Neural crest cell (in vitro differentiated cells): ENCODE measurements at regions not wholly inside any gene's neighbourhood (a gene's known extent, or its start where the extent isn't known, plus 50 kb on each side); places are given as distances from the start of the nearest gene placed in this dataset.

ENCODE experiments used
- DNase-seq: peaks from one replicate; pipeline ENCODE4 v3.0.0; 2021; ENCODE audit warnings: low read depth, mixed read lengths, low spot score
- H3K27ac Mint-ChIP-seq: one replicate; pipeline ENCODE4 v1.8.0; 2021; ENCODE audit warnings: mild to moderate bottlenecking, mixed read lengths; ENCODE audit not compliant: unreplicated experiment
- H3K27me3 Mint-ChIP-seq: 2 replicates; pipeline ENCODE4 v1.8.0; 2021; ENCODE audit warnings: low read depth, mild to moderate bottlenecking, mixed read lengths
- H3K36me3 Mint-ChIP-seq: 2 replicates; pipeline ENCODE4 v1.8.0; 2021; ENCODE audit warnings: low read depth, mild to moderate bottlenecking, mixed read lengths
- H3K4me1 Mint-ChIP-seq: 2 replicates; pipeline ENCODE4 v1.8.0; 2021; ENCODE audit warnings: mixed read lengths
- H3K4me3 Mint-ChIP-seq: one replicate; pipeline ENCODE4 v1.8.0; 2021; ENCODE audit warnings: mild to moderate bottlenecking, mixed read lengths
- H3K9me3 Mint-ChIP-seq: 2 replicates; pipeline ENCODE4 v1.8.0; 2021; ENCODE audit warnings: mixed read lengths
- CTCF ChIP-seq: fragments of 200-600 bp; sonication (generic); conservative IDR thresholded peaks from 2 replicates; pipeline ENCODE4 v1.5.0; 2021; ENCODE audit warnings: antibody characterized with exemption, mild to moderate bottlenecking

DNA sequence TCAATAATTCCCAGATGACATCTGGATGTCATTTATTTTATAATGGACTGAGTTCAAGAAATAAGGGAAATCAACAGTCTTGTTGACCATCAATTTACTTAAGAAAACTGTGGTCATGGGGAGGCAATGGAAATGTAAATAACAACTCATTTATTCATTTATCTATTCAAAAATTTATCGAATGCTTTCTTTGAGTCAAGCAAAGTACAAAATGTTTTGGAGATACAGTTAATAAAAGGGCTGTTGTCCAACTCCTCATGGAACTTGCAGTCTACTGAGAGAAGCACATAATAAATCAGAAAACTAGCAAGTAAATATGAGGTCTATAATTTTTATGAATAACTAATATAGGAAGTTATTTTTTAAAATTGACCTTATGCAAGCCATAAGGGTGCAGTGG is 65.5 kb upstream of the KITLG start:
- no peaks in the 10 kb centered on the region for H3K9me3 Mint-ChIP-seq
- H3K27ac Mint-ChIP-seq = no peak overlapping the region
- no peak for DNase-seq
- H3K36me3 Mint-ChIP-seq = no peaks in the 10 kb centered on the region
- no peaks in the 10 kb centered on the region for H3K27me3 Mint-ChIP-seq
- no peaks in the 10 kb centered on the region for H3K4me1 Mint-ChIP-seq
- H3K4me3 Mint-ChIP-seq = no peak overlapping the region
- TF ChIP-seq CTCF = no peak

DNA sequence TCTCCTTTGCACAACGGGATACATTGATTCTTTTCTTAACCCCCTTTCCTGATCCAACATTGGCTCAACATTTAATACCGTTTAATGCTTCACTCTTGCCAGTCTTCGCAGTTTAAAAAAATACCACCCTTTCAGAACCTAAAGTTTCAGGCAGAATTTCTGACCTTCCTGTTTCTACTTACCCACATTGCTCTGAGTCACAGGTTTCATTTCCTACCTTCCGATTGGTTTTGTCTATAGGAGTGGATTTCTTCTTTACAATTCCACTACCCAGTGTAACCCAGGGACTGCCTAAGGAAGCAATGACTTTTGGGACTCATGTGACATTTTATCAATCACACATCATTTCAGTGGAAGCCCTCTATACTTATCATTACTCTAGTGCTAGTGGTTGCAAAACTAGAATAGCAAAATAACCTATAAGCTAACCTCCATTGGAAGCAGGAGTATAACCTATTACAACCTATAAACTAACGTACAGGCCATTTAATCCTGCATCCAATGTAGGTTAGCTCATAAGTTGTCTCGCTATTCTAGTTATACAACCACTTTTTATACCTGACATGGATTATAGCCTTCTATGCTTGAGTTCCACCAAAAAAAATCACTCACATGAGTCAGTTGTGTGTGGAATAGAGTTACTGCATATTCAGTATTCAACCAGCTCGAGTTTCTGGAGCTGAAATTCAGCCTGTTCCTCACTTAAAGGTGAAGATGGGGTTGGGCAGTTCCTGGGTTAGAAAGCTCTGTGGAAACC is 64.9 kb upstream of the KITLG start:
- no peak for DNase-seq
- Mint-ChIP-seq H3K36me3 (no peaks in the 10 kb centered on the region), H3K9me3 (no peaks in the 10 kb centered on the region), H3K4me3 (no peak overlapping the region), H3K27me3 (no peaks in the 10 kb centered on the region), H3K27ac (no peak overlapping the region), H3K4me1 (no peaks in the 10 kb centered on the region)
- TF ChIP-seq CTCF = no peak

GRCh38 chr12:88643685-88644084 is 63.4 kb upstream of the KITLG start:
- H3K9me3 Mint-ChIP-seq = no peaks in the 10 kb centered on the region
- no peaks in the 10 kb centered on the region for H3K36me3 Mint-ChIP-seq
- H3K27me3 Mint-ChIP-seq = no peaks in the 10 kb centered on the region
- H3K4me3 Mint-ChIP-seq = no peak overlapping the region
- no peaks in the 10 kb centered on the region for H3K4me1 Mint-ChIP-seq
- no peak for TF ChIP-seq CTCF
- DNase-seq = no peak
- H3K27ac Mint-ChIP-seq = no peak overlapping the region

- H3K27me3 Mint-ChIP-seq = no peaks in the 10 kb centered on the region
- no peaks in the 10 kb centered on the region for H3K9me3 Mint-ChIP-seq
- no peak overlapping the region for H3K4me3 Mint-ChIP-seq
- no peaks in the 10 kb centered on the region for H3K4me1 Mint-ChIP-seq
- H3K27ac Mint-ChIP-seq = no peak overlapping the region
- no peak for DNase-seq
- no peaks in the 10 kb centered on the region for H3K36me3 Mint-ChIP-seq
- no peak for TF ChIP-seq CTCF
Measured at GRCh38 chr12:88642675-88643431, 62.6 kb upstream of the KITLG start.

- Mint-ChIP-seq H3K9me3 (no peaks in the 10 kb centered on the region), H3K4me3 (no peak overlapping the region), H3K27me3 (no peaks in the 10 kb centered on the region), H3K36me3 (no peaks in the 10 kb centered on the region), H3K27ac (peak overlapping the region; percentile 6), H3K4me1 (no peaks in the 10 kb centered on the region)
- TF ChIP-seq CTCF = no peak
- no peak for DNase-seq
Measured at GRCh38 chr12:88638966-88639760, 58.9 kb upstream of the KITLG start.
